HG03159 (cell line): ENCODE measurements at regions not wholly inside any gene's neighbourhood (a gene's known extent, or its start where the extent isn't known, plus 50 kb on each side); places are given as distances from the start of the nearest gene placed in this dataset.
"Not testable (repeated sequence)": the region's sequence is repeated elsewhere in the genome, so short reads cannot be mapped to it uniquely, and the experiment has no call there.

Experiments used
- ATAC-seq: cut with Tn5 transposase; IDR thresholded peaks from one replicate; pipeline ENCODE4 v1.9.1; 2021; ENCODE audit warnings: mild to moderate bottlenecking, moderate library complexity; ENCODE audit not compliant: unreplicated experiment

- not testable (repeated sequence) for ATAC-seq
Observed at GRCh38 chr9:67312504-67312903, 320.2 kb upstream of the SPATA31A3 start.

DNA sequence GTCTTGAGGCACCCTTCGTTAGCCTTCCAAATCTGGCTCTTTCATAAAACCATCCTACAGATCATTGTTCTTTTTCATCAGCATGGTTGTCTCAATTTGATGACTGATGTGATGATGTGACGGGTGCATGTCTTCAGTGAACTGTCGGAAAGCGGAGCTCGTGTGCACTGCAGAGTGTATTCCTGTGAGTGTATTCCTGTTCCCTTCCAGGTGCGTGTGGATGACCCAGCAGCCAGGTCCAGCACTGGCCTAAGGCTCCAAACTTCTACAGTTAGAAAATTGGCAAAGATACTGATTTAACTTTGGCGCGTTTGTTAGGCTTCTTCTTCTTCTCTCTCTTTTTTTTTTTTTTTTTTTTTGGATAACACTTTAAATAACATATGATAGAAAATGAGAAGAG, 314.8 kb upstream of the SPATA31A3 start:
- not testable (repeated sequence) for ATAC-seq

DNA sequence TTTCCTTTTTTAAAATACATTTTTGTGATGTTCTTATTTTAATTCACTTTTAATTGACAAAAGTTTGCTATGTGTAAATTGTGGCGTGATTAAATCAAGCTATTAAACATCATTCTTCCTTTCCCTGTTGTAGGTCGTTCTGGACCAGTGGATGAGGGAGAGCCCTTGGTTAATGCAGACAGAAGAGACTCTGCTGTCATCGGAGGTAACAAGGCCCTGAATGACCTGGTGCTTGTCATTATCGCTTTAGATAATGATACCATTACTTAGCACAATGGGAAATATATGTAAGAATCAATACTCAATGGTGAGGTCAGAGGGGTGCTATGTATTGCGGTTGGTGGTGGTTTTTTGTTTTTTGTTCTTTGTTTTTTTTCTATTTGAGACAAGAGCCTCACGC, 296.4 kb upstream of the SPATA31A3 start:
- ATAC-seq: not testable (repeated sequence)

GRCh38 chr9:67288117-67288735, 295.9 kb upstream of the SPATA31A3 start:
- ATAC-seq: not testable (repeated sequence)

DNA sequence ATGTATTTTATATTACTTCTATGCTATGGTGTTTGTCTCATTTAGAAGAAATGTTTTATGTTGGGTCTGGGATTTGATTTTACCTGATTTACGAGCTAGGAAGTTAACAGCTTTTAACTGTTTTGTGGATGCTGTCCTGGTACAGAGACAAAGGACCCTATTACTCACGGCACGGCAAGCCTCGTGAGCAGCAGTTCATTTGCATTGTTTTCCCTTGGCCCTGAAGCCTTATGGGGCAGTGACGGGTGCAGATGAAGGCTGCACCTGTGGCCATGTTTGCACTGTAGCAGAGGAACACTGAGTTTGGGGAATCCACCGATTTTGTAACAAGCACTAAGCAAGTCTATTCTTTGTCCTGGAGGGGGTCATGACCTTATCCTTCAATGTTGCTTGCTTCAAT, 291.9 kb upstream of the SPATA31A3 start:
- not testable (repeated sequence) for ATAC-seq

DNA sequence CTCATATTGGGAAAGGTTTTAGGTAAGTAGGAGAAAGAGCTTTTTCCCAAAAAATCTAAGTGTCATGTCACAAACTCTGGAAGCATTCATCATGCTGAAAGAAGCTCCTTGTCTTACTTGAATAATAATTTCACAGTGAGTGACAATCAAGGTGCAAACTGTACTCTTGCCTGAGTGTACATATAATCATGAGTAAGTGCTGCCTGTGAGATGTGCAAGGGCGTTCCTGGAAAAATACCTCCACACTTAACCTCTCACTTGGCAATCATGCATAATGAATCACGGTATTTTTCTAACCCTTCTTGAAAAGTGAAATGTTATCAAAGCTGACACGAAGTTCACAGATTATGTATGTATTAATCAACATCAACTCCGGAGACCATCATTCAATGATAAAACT, 289.2 kb upstream of the SPATA31A3 start:
- not testable (repeated sequence) for ATAC-seq

GRCh38 chr9:67269692-67270091, 277.3 kb upstream of the SPATA31A3 start:
- ATAC-seq: not testable (repeated sequence)

DNA sequence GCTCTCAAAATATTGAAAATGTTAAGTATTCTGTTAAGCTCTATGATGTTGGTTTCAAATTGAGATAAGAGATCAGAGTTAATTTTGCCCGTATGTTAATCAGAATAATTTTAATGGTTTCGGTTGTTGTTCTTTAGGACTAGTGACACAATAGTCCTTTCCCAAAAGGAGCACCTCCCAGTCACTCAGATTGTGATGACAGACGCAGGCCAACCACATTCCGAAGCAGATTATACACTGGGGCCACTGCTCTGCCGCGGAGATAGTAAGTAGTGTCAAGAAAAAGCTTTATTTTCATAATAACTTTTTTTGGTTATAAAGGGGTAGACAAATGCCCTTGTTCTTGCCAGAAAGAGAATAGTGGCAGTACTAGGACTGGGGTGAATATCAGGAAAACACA, 265.5 kb upstream of the SPATA31A3 start:
- not testable (repeated sequence) for ATAC-seq

GRCh38 chr9:67248967-67249366, 256.6 kb upstream of the SPATA31A3 start:
- not testable (repeated sequence) for ATAC-seq

DNA sequence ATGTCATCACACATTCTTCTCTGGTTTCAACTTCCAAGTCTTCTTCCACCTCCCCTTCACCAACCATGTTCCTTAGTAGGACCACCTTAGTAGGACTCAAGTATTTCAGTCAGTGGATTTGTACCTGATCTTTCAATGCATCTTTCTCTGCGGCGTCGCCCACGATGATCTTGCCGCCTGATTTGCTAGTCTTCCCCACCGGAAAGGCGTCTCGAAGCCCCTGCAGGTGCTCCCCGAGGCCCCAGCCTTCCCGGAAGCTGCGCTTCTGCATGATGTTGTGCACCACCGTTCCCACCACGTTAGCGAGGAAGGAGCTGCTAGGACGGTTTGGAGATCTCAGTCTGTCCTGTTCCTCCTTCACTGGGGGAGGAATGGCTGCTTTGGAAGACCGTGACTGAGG, 219.7 kb upstream of the SPATA31A3 start:
- ATAC-seq: not testable (repeated sequence)

GRCh38 chr9:67210842-67211241, 218.5 kb upstream of the SPATA31A3 start:
- not testable (repeated sequence) for ATAC-seq

DNA sequence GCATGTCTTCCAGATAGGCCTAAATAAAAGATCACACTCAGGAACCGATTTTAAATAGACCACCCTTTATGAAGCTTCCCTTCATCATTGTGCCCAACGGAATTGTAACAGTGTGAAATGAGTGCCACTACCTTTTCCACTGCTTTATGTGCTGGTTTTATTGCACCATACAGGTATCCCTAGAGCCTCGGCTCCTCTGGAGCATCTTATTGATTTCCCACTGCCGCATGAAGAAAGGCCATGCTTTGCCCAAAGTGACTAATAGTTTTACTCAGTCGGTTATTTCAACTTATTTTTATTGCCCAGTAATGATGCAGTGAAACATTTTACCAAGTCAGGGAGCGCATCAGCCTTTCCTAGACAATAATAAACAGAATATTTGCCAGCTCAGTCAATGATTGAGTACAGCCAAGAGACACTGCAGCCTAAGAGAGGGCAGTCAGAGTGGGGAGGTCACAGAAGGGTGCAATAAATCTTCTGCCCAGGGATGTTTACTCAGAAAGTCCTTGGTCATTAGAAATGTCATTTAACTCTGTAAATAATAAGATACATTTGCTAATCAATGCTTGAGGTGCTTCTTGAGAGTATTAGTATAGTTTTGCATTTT, 216.6 kb upstream of the SPATA31A3 start:
- not testable (repeated sequence) for ATAC-seq

- ATAC-seq: not testable (repeated sequence)
Observed at GRCh38 chr9:67196135-67196534, 203.8 kb upstream of the SPATA31A3 start.

DNA sequence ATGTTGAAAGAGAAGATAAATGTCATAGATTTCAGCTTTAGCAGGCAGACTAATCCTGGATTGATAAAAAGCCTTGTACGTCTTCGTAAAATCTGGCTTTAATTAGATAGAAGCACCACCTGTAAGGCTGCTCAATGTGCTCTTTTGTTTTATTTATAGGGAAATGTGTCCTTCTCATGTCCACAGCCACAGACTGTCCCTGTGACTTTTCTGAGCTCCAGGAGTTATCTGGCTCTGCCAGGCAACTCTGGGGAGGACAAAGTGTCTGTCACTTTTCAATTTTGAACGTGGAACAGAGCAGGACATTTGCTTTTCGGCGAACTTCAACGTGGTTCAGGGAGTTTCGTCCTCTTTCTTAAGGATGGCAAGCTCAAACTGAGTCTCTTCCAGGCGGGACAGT, 203.0 kb upstream of the SPATA31A3 start:
- ATAC-seq: not testable (repeated sequence)

- ATAC-seq: not testable (repeated sequence)
Observed at GRCh38 chr9:67179185-67179584, 186.8 kb upstream of the SPATA31A3 start.

DNA sequence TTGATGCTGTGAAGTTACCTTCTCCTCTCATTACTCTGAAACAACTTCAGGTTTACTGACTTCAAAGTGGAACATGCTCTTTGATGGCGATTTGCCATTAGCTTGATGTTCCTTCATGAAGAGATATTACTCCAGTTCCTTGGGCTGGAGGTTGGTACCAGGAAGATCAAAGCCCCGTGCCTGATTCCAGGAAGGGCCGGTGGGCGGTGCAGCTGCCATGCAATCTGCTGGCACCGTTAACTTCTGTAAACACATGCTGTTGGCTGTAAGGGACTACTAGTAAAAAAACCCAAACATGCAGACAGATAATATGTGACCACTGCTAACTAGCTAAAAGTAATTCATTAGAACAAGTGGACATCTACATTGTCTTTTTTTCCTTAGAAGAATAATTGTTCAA, 182.8 kb upstream of the SPATA31A3 start:
- not testable (repeated sequence) for ATAC-seq

DNA sequence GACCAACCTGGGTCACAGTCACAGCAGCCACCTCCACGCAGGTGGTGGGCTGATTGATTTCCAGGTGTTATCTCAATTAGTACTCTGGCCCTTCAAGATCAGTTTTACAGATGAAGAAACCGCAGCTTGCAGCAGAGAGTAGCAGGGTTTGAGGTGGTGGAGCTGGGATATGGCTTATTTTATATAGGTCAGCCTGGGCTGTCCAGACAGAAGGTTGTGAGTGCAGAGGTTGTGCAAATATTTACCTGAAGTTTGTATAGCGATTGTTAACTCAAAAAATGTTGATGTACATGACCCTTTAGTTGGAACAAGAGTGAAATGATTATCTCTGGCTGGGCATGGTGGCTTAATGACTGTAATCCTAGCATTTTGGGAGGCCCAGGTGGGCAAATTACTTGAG, 179.4 kb upstream of the SPATA31A3 start:
- not testable (repeated sequence) for ATAC-seq

DNA sequence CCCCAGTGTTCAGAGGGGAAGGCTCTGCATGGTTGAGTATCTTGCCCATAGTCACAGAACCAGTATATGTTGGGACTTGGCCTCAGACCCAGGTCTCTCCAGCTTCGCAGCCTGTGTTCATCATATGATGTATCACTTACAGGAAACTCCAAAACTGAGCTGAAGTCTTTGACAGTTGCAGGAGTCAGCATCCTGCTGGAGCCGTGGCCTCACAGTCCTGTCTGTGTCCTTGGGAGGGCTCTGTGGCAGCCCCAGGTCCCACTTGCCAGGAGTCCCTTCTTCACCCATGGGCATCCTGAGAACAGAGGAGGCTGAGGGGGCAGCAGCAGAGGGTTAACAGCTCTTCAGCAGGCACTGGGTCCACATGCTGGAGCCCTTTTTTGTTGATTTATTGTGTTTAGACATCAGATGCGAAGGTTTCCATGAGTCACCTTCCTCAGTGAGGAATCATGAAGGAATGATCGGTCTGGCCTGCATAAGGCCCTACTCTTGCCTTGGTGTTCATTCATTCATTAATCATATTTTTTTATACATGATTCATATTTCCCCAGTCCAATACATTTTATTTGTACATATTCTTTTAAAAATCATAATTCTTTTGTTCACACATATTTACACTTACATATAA, 176.3 kb upstream of the SPATA31A3 start:
- not testable (repeated sequence) for ATAC-seq

DNA sequence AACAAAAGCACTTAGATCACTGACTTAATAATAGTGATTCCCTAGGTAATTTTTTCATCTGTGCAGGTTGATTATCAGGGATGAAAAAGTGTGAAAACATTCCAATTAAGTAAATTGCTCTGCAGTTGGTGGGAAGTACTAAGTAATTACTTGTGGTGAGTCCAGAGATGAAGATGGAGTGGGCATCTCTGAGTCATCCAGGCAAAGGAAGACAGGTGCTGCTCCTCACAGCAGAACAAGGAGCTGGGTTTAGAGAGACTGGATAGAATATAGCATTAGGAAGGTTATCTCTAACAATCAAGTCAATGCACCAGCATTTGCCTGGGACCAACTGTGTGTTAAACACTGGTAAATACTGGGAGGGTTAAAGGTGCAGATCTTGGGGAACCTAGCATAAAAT, 174.0 kb upstream of the SPATA31A3 start:
- ATAC-seq: not testable (repeated sequence)

DNA sequence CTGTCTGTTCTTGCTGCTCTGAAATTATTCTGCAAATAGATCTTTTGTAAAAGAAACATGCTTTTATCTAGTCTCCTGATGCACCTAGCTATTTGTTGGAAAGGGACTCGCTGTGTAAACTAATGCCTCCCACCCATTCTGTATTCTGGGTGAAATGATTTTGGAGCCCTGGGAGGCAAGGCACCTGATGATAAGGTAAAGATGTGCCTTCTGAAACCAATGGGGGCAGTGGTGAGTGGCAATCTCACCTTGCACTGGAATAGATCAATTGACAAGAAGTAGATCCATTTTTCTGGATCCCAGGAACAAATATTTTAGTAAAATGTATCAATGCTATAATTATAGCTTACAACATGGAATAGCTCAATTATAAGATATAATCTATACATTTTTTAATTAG, 170.5 kb upstream of the SPATA31A3 start:
- ATAC-seq: not testable (repeated sequence)

- not testable (repeated sequence) for ATAC-seq
Observed at GRCh38 chr9:67155218-67155617, 162.9 kb upstream of the SPATA31A3 start.

GRCh38 chr9:67153501-67153900, 161.2 kb upstream of the SPATA31A3 start:
- ATAC-seq: not testable (repeated sequence)
